ENCODE measurements at regions not wholly inside any gene's neighbourhood (a gene's known extent, or its start where the extent isn't known, plus 50 kb on each side); places are given as distances from the start of the nearest gene placed in this dataset.

DNA sequence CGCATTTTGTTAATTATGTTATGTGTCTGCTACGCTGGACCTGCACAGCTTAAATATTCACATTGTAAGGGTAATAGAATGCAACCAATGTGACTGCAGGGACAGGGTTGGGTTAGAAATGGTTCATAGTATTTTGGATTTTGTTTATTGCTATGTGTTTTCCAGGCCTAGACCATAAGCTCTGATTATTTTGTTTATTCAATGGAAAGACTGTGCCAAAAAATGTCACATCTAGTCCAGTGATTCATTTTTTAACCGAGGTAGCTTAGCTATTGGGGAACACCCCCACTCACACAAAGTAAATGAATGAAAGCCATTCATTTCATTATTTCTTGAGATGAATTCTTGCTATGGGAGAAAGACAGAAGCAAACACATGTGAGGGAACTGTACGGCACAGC lies 516.5 kb upstream of the ANKRD30A start:
- TF ChIP-seq SMC3 (IDR thresholded peaks at IDR 0.05; ENCODE audit: borderline replicate concordance, low read length) = no peak
- no peak for TF ChIP-seq EP300 (IDR thresholded peaks at IDR 0.05; ENCODE audit: borderline replicate concordance in 1 of 2, control insufficient read depth in 1 of 2, low read depth in 2 of 2, low read length in 2 of 2)
- TF ChIP-seq EGR1 (IDR thresholded peaks at IDR 0.05; ENCODE audit: borderline replicate concordance in 1 of 2, low read depth in 2 of 2, low read length in 2 of 2) = no peak
- TF ChIP-seq, protein P1, sequence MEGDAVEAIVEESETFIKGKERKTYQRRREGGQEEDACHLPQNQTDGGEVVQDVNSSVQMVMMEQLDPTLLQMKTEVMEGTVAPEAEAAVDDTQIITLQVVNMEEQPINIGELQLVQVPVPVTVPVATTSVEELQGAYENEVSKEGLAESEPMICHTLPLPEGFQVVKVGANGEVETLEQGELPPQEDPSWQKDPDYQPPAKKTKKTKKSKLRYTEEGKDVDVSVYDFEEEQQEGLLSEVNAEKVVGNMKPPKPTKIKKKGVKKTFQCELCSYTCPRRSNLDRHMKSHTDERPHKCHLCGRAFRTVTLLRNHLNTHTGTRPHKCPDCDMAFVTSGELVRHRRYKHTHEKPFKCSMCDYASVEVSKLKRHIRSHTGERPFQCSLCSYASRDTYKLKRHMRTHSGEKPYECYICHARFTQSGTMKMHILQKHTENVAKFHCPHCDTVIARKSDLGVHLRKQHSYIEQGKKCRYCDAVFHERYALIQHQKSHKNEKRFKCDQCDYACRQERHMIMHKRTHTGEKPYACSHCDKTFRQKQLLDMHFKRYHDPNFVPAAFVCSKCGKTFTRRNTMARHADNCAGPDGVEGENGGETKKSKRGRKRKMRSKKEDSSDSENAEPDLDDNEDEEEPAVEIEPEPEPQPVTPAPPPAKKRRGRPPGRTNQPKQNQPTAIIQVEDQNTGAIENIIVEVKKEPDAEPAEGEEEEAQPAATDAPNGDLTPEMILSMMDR (IDR thresholded peaks at IDR 0.05 in 2 of 3, conservative IDR thresholded peaks at IDR 0.05 in 1 of 3; ENCODE audit: control insufficient read depth in 2 of 3, extremely low read depth in 1 of 3, insufficient read depth in 1 of 3, low read depth in 3 of 3, low read length in 3 of 3) = no peak
- no peak for TF ChIP-seq BHLHE40 (IDR thresholded peaks at IDR 0.05; ENCODE audit: borderline replicate concordance in 1 of 2, low read depth in 2 of 2, low read length in 1 of 2)
- no peak for TF ChIP-seq ZNF274 (IDR thresholded peaks at IDR 0.05; ENCODE audit: insufficient read depth, insufficient read length)
- no peak for TF ChIP-seq POLR2A (IDR thresholded peaks at IDR 0.05; ENCODE audit: low read depth, low read length)
- TF ChIP-seq, protein P2, sequence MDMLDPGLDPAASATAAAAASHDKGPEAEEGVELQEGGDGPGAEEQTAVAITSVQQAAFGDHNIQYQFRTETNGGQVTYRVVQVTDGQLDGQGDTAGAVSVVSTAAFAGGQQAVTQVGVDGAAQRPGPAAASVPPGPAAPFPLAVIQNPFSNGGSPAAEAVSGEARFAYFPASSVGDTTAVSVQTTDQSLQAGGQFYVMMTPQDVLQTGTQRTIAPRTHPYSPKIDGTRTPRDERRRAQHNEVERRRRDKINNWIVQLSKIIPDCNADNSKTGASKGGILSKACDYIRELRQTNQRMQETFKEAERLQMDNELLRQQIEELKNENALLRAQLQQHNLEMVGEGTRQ (IDR thresholded peaks at IDR 0.05; ENCODE audit: borderline replicate concordance, low read depth, low read length) = no peak
- no peak for TF ChIP-seq RCOR1 (conservative IDR thresholded peaks at IDR 0.05; ENCODE audit: low read depth, low read length)
- no peak for TF ChIP-seq MEF2A (IDR thresholded peaks at IDR 0.05; ENCODE audit: insufficient read depth, low read depth, low read length)
- TF ChIP-seq SIX5 (IDR thresholded peaks at IDR 0.05; ENCODE audit: low read depth, low read length, severe bottlenecking) = no peak
- TF ChIP-seq, protein P3, sequence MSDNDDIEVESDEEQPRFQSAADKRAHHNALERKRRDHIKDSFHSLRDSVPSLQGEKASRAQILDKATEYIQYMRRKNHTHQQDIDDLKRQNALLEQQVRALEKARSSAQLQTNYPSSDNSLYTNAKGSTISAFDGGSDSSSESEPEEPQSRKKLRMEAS (IDR thresholded peaks at IDR 0.05; ENCODE audit: low read depth, low read length) = no peak
- TF ChIP-seq, protein P4, sequence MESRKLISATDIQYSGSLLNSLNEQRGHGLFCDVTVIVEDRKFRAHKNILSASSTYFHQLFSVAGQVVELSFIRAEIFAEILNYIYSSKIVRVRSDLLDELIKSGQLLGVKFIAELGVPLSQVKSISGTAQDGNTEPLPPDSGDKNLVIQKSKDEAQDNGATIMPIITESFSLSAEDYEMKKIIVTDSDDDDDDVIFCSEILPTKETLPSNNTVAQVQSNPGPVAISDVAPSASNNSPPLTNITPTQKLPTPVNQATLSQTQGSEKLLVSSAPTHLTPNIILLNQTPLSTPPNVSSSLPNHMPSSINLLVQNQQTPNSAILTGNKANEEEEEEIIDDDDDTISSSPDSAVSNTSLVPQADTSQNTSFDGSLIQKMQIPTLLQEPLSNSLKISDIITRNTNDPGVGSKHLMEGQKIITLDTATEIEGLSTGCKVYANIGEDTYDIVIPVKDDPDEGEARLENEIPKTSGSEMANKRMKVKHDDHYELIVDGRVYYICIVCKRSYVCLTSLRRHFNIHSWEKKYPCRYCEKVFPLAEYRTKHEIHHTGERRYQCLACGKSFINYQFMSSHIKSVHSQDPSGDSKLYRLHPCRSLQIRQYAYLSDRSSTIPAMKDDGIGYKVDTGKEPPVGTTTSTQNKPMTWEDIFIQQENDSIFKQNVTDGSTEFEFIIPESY (IDR thresholded peaks at IDR 0.05) = no peak
- TF ChIP-seq, protein P5, sequence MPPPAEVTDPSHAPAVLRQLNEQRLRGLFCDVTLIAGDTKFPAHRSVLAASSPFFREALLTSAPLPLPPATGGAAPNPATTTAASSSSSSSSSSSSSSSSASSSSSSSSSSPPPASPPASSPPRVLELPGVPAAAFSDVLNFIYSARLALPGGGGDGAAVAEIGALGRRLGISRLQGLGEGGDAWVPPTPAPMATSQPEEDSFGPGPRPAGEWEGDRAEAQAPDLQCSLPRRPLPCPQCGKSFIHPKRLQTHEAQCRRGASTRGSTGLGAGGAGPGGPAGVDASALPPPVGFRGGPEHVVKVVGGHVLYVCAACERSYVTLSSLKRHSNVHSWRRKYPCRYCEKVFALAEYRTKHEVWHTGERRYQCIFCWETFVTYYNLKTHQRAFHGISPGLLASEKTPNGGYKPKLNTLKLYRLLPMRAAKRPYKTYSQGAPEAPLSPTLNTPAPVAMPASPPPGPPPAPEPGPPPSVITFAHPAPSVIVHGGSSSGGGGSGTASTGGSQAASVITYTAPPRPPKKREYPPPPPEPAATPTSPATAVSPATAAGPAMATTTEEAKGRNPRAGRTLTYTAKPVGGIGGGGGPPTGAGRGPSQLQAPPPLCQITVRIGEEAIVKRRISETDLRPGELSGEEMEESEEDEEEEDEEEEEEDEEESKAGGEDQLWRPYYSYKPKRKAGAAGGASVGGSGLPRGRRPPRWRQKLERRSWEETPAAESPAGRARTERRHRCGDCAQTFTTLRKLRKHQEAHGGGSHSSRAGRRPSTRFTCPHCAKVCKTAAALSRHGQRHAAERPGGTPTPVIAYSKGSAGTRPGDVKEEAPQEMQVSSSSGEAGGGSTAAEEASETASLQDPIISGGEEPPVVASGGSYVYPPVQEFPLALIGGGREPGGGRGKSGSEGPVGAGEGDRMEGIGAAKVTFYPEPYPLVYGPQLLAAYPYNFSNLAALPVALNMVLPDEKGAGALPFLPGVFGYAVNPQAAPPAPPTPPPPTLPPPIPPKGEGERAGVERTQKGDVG (CRISPR knock-in tag; IDR thresholded peaks at IDR 0.05) = no peak
